Glutamatergic neuron (in vitro differentiated cells): ENCODE measurements at regions not wholly inside any gene's neighbourhood (a gene's known extent, or its start where the extent isn't known, plus 50 kb on each side); places are given as distances from the start of the nearest gene placed in this dataset.

ENCODE experiments used
- DNase-seq: peaks from one replicate; pipeline ENCODE4 v3.0.0; 2022
- H3K27ac Mint-ChIP-seq: one replicate; pipeline ENCODE4 v1.8.0; 2020; ENCODE audit warnings: mild to moderate bottlenecking, mixed read lengths, inconsistent platforms; ENCODE audit not compliant: unreplicated experiment
- H3K27me3 Mint-ChIP-seq: one replicate; pipeline ENCODE4 v1.8.0; 2020; ENCODE audit warnings: mild to moderate bottlenecking, moderate library complexity, mixed read lengths, inconsistent platforms; ENCODE audit not compliant: unreplicated experiment
- H3K36me3 Mint-ChIP-seq: one replicate; pipeline ENCODE4 v1.8.0; 2020; ENCODE audit warnings: mild to moderate bottlenecking, mixed read lengths, inconsistent platforms; ENCODE audit not compliant: unreplicated experiment
- H3K4me1 Mint-ChIP-seq: one replicate; pipeline ENCODE4 v1.8.0; 2020; ENCODE audit warnings: mild to moderate bottlenecking, low read depth, mixed read lengths, inconsistent platforms; ENCODE audit not compliant: unreplicated experiment
- H3K4me3 Mint-ChIP-seq: one replicate; pipeline ENCODE4 v1.8.0; 2020; ENCODE audit warnings: mild to moderate bottlenecking, mixed read lengths, inconsistent platforms; ENCODE audit not compliant: unreplicated experiment
- H3K9me3 Mint-ChIP-seq: one replicate; pipeline ENCODE4 v1.8.0; 2020; ENCODE audit warnings: mild to moderate bottlenecking, moderate library complexity, mixed read lengths, inconsistent platforms; ENCODE audit not compliant: unreplicated experiment
- TF ChIP-seq, protein P1 (sequence below): fragments of 200-600 bp; sonication (generic); IDR thresholded peaks from one replicate; pipeline ENCODE4 v1.5.0; 2021; ENCODE audit not compliant: partially characterized antibody, unreplicated experiment

- TF ChIP-seq, protein P1, sequence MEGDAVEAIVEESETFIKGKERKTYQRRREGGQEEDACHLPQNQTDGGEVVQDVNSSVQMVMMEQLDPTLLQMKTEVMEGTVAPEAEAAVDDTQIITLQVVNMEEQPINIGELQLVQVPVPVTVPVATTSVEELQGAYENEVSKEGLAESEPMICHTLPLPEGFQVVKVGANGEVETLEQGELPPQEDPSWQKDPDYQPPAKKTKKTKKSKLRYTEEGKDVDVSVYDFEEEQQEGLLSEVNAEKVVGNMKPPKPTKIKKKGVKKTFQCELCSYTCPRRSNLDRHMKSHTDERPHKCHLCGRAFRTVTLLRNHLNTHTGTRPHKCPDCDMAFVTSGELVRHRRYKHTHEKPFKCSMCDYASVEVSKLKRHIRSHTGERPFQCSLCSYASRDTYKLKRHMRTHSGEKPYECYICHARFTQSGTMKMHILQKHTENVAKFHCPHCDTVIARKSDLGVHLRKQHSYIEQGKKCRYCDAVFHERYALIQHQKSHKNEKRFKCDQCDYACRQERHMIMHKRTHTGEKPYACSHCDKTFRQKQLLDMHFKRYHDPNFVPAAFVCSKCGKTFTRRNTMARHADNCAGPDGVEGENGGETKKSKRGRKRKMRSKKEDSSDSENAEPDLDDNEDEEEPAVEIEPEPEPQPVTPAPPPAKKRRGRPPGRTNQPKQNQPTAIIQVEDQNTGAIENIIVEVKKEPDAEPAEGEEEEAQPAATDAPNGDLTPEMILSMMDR: no peak
- H3K36me3 Mint-ChIP-seq: no peaks in the 10 kb centered on the region
- peak overlapping the region; percentile 30 for H3K4me3 Mint-ChIP-seq
- H3K27me3 Mint-ChIP-seq: peaks cover 2% of the 10 kb centered on the region
- no peak for DNase-seq
- H3K27ac Mint-ChIP-seq: peak overlapping the region; percentile 86
- H3K4me1 Mint-ChIP-seq: peaks cover 34% of the 10 kb centered on the region
- H3K9me3 Mint-ChIP-seq: peaks cover 4% of the 10 kb centered on the region
These were observed 170.6 kb upstream of the EPHA3 start for GRCh38 chr3:88936831-88937230.

- DNase-seq: no peak
- no peaks in the 10 kb centered on the region for H3K36me3 Mint-ChIP-seq
- TF ChIP-seq, protein P1: no peak
- no peak overlapping the region for H3K27ac Mint-ChIP-seq
- H3K4me3 Mint-ChIP-seq: no peak overlapping the region
- peaks cover 3% of the 10 kb centered on the region for H3K9me3 Mint-ChIP-seq
- peaks cover 2% of the 10 kb centered on the region for H3K27me3 Mint-ChIP-seq
- peaks cover 34% of the 10 kb centered on the region for H3K4me1 Mint-ChIP-seq
These were observed 167.1 kb upstream of the EPHA3 start for GRCh38 chr3:88940296-88940695.

DNA sequence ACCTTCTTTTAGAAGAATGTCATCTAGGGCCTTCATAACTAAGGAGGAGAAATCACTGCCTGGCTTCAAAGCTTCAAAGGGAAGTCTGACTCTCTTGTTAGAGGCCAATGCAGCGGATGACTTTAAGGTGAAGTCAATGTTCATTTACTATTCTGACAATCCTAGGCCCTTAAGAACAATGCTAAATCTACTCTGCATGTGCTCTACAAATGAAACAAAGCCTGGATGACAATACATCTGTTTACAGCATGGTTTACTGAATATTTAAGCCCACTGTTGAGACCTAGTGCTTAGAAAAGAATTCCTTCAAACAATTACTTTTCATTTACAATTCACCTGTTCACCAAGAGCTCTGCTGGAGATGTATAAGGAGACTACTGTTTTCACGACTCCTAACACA, 160.4 kb upstream of the EPHA3 start:
- no peaks in the 10 kb centered on the region for H3K4me1 Mint-ChIP-seq
- no peaks in the 10 kb centered on the region for H3K9me3 Mint-ChIP-seq
- DNase-seq: no peak
- no peaks in the 10 kb centered on the region for H3K36me3 Mint-ChIP-seq
- no peak overlapping the region for H3K4me3 Mint-ChIP-seq
- TF ChIP-seq, protein P1: no peak
- no peak overlapping the region for H3K27ac Mint-ChIP-seq
- H3K27me3 Mint-ChIP-seq: no peaks in the 10 kb centered on the region

DNA sequence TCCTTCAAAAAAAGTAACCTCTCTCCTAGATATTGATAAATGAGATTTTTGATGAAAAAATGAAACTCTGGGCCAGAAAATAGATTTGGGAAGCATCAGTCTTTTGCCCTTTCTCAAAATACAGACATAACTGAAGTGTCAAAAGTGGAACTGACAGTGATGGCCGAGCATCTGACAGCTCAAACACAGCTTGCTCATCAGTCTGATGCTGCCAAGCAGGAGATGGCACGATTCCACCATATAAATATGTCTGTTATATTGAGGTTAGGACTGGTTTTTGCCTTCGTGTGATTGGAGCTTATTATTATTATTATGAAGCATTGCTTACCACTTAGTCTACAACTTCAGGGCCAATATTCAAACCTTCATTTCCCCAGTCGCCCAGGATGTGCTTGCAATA, 152.6 kb upstream of the EPHA3 start:
- TF ChIP-seq, protein P1: no peak
- Mint-ChIP-seq H3K9me3 (peaks cover 1% of the 10 kb centered on the region), H3K4me1 (peaks cover 14% of the 10 kb centered on the region), H3K36me3 (no peaks in the 10 kb centered on the region), H3K4me3 (no peak overlapping the region), H3K27me3 (no peaks in the 10 kb centered on the region), H3K27ac (no peak overlapping the region)
- DNase-seq: no peak

DNA sequence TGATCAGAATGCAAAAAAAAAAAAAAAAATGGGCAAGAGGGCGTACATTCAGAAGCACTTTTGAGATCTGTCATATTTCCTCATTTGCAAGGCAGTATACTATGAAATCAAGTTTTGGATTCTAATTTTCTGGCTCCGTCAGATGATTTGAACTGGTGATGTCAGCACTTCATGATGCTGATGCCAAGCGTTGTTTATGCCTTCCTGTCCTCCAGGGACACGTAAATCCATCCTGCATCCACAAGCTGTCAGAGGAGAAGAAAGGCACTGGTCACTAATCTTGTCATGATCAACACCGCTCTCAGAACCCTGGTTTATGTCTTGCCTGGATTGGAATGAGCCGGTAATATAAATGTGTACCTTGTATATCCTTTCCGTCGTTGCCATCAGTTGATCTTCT, 152.1 kb upstream of the EPHA3 start:
- no peaks in the 10 kb centered on the region for H3K27me3 Mint-ChIP-seq
- TF ChIP-seq, protein P1: no peak
- H3K4me3 Mint-ChIP-seq: no peak overlapping the region
- peak overlapping the region; percentile 40 for H3K27ac Mint-ChIP-seq
- H3K4me1 Mint-ChIP-seq: peaks cover 14% of the 10 kb centered on the region
- H3K36me3 Mint-ChIP-seq: no peaks in the 10 kb centered on the region
- peaks cover 1% of the 10 kb centered on the region for H3K9me3 Mint-ChIP-seq
- DNase-seq: no peak
